Activated T-helper 1 cell treated with Interleukin-2 at 50 U/mL for 16 hours (primary cell): ENCODE measurements at regions not wholly inside any gene's neighbourhood (a gene's known extent, or its start where the extent isn't known, plus 50 kb on each side); places are given as distances from the start of the nearest gene placed in this dataset.
"Not testable (repeated sequence)": the region's sequence is repeated elsewhere in the genome, so short reads cannot be mapped to it uniquely, and the experiment has no call there.

ENCODE experiments used
- DNase-seq: peaks from one replicate; pipeline ENCODE4 v3.0.0-alpha.2; 2020; ENCODE audit warnings: low read depth

GRCh38 chr5:127133071-127133470 lies 59.8 kb upstream of the C5orf63 start:
- no peak for DNase-seq

DNA sequence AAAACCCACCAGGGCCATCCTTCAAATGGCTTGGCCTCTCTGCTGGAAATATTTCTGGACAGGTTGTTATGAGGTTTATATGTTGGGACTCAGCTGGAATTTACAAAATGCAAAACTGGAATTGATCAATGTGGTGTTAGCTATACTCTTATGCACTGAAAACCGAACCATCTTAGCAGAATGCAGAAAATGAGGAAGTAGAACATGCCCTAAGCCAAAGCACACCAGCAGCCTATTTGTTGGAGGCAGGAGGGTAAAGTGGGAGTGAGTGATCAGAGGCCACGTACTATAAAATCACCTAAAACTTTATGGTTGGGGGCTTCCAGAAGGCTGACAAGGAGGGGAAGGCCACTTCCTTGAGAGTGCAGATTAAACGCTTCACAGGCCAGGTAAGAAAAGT lies 63.6 kb upstream of the C5orf63 start:
- DNase-seq: no peak

GRCh38 chr5:127143722-127144121 lies 70.4 kb upstream of the C5orf63 start:
- no peak for DNase-seq

DNA sequence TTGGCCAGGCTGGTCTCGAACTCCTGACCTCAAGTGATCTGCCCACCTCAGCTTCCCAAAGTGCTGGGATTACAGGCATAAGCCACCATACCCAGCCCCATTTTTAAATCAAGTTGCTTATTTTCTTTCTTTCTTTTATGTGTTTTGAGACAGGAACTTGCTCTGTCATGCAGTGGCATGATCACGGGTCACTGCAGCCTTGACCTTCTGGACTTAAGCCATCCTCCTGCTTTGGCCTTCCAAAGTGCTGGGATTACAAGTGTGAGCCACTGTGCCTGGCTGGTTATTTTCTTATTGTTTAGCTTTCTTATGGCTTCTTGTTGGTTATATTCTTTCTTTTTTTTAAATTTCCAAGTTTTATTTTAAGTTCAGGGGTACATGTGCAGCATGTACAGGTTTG lies 79.7 kb upstream of the C5orf63 start:
- DNase-seq: no peak

GRCh38 chr5:127153521-127153920 lies 80.2 kb upstream of the C5orf63 start:
- no peak for DNase-seq

DNA sequence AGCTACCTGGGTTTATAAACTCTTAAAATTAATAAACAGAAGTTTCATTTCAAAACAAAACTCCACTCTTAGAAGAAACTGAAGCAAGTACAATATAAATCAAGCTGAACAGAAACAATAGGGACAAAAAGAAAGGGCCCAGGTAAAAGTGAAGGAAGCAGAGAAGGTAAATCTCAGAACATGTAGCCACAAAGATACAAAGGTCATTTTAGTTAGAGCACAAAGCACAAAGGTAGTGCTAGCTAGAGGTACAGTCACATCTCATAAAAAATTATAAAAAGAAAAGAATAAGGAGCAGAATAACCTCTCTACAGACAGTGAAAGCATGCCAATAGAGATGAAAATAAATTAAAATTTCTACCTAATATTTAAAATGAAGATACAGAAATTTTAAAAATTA lies 90.4 kb upstream of the C5orf63 start:
- no peak for DNase-seq

GRCh38 chr5:127170918-127171600 lies 97.8 kb upstream of the C5orf63 start:
- DNase-seq: no peak

- no peak for DNase-seq
Measured at GRCh38 chr5:127176769-127177168, 103.5 kb upstream of the C5orf63 start.

DNA sequence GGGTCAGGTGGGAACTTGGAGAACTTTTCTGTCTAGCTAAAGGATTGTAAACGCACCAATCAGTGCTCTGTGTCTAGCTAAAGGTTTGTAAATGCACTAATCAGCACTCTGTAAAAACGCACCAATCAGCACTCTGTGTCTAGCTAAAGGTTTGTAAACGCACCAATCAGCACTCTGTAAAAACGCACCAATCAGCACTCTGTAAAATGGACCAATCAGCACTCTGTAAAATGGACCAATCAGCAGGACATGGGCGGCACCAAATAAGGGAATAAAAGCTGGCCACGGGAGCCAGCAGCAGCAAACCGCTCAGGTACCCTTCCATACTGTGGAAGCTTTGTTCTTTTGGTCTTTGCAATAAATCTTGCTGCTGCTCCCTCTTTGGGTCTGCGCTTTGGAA lies 108.0 kb upstream of the MEGF10 start:
- DNase-seq: not testable (repeated sequence)

DNA sequence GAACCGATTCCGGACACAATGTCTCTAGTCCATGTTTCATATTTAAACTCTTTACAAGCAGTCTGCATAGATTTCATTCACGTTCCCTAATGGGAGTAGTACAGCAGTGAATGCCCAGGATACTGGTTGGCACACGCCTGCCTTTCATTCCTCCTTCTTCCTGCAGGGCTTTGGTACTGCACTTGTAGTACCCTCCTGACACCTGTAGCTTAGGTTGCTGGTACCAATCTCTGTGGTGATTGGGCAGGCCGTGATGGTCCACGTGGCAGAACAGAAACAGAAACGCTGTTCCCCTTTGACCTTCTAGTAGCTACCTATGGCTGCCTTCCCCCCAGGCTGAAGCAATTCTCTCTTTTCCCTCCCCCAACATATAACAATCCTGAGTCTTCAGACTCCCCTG lies 107.3 kb upstream of the MEGF10 start:
- no peak for DNase-seq

- no peak for DNase-seq
Measured at GRCh38 chr5:127184851-127185250, 105.7 kb upstream of the MEGF10 start.

- DNase-seq: no peak
Measured at GRCh38 chr5:127186657-127187056, 103.9 kb upstream of the MEGF10 start.

DNA sequence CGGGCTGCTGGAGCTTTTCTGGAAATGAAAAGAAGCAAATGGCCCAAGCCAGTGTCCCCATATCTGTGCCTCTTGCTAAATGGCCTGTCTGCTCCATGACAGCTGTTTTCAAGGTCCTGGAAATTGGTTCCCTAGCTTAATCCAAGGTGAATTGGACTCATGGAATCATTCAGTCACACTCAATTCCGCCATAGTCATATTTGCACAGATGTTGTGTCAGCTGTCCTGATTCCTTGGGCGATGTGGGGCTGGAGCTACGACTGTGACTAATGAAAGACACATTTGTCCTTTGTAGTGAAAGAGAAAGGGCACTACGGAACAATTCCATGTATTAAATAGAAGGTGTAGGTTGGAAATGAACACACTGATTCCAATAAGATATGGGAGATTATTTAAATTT lies 102.9 kb upstream of the MEGF10 start:
- no peak for DNase-seq

GRCh38 chr5:127192150-127192549 lies 98.4 kb upstream of the MEGF10 start:
- no peak for DNase-seq

DNA sequence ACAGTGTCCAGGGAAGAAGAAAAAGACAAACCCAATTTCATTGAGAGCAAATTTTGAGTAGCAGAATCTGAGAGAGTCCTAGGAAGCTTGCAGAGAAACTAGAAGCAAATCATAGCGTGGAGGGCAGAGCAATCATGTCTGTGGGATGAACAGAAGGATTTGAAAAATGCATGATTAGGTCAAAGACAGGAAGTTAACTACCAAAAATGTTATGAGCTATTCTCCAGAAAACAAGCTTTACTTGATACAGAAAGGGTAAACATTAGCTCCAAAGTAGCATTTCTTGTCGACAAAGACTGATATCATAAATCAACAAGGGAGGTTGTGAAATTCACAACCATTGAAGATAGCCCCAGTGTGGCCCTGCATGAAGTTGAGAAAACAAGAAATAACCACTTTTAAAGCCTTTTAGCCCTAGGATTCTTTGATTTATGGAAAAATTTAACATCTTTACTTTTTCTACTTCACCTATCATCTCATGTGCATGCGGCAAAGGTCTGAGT lies 97.7 kb upstream of the MEGF10 start:
- no peak for DNase-seq

GRCh38 chr5:127196042-127196441 lies 94.6 kb upstream of the MEGF10 start:
- DNase-seq: no peak

GRCh38 chr5:127197402-127198167 lies 93.0 kb upstream of the MEGF10 start:
- DNase-seq: not testable (repeated sequence)

DNA sequence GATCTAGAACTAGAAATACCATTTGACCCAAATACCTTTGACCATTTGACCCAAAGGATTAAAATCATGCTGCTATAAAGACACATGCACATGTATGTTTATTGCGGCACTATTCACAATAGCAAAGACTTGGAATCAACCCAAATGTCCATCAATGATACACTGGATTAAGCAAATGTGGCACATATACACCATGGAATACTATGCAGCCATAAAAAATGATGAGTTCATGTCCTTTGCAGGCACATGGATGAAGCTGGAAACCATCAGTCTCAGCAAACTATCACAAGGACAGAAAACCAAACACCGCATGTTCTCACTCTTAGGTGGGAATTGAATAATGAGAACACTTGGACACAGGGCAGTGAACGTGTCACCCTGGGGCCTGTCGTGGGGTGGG lies 87.9 kb upstream of the MEGF10 start:
- not testable (repeated sequence) for DNase-seq

GRCh38 chr5:127203818-127204217 lies 86.8 kb upstream of the MEGF10 start:
- no peak for DNase-seq

DNA sequence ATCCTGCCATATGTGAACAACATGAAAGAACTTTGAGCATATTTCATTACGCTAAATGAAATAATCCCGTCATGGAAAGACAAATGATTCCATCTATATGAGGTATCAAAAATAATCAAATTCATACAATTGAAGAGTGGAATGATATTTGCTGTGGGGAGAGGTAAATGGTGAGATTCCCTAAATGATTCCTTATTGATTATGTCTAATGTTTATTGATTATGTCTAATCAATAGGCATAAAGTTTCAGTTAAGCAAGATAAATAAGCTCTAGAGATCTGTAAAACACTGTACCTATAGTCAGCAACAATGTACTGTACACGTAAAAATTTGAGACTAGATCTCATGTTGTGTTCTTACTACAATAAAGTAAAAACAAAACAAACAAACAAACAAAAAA lies 85.4 kb upstream of the MEGF10 start:
- DNase-seq: no peak

DNA sequence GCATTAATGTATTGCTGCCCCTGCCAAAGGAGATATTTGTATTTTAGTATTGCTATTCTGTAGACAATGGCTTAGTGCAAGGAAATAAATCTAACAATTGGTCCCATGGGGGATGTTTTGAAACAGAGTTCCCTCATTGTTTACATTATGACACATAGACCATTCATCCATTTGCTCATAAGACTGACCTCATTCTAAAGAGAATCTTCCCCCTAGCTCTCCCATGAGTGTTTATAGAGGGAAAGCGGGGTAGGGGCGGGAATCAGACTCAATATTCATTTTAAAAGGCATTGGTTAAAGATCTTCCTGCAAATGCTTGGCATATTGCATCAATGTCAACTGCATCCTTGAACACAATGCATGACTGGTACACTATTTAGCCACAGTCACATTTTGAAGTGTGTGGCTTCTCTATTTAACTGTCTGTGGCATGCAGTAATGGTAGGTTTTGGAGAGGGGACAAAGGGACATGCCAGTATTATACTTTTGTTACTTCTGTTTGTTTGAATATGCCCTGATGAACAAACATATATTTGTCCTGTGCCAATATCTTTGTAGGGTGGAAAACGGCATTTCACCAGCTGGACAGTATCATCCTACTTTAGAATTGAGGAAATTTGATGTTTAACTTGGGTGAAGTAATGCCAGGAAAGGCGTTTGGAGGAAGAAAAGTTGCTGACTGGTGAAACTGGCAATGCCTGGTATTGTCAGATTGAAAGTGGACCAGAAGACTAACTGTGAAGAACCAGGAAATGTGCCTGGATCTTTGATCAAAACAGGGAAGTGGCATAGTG lies 84.1 kb upstream of the MEGF10 start:
- no peak for DNase-seq

GRCh38 chr5:127210042-127210441 lies 80.6 kb upstream of the MEGF10 start:
- DNase-seq: no peak

GRCh38 chr5:127213231-127213630 lies 77.4 kb upstream of the MEGF10 start:
- no peak for DNase-seq
